Gastrocnemius medialis (tissue), 4 donors: ENCODE measurements at regions not wholly inside any gene's neighbourhood (a gene's known extent, or its start where the extent isn't known, plus 50 kb on each side); places are given as distances from the start of the nearest gene placed in this dataset.

Experiments used
- POLR2A ChIP-seq, 2 donors: fragments of 450-650 bp; IDR thresholded peaks; one replicate each; pipeline ENCODE4 v1.6.1; 2017; ENCODE audit warnings: antibody characterized with exemption in 2 of 2, mild to moderate bottlenecking in 2 of 2, moderate library complexity in 2 of 2
- TF ChIP-seq, protein P1 (sequence below), 5 experiments: fragments of 450-650 bp in 3 of 5; fragments of 200-600 bp in 2 of 5; sonication (generic) in 2 of 5; IDR thresholded peaks in 4 of 5; conservative IDR thresholded peaks in 1 of 5; 1 replicate in 4 of 5; 2 replicates in 1 of 5; pipeline ENCODE4 v1.5.1; 2016 to 2019; ENCODE audit warnings: antibody characterized with exemption in 5 of 5, mild to moderate bottlenecking in 3 of 5, moderate library complexity in 3 of 5

GRCh38 chr12:75939016-75939642 lies 92.4 kb downstream of the PHLDA1 start:
- no peak for TF ChIP-seq POLR2A (IDR thresholded peaks at IDR 0.05)
- TF ChIP-seq, protein P1, sequence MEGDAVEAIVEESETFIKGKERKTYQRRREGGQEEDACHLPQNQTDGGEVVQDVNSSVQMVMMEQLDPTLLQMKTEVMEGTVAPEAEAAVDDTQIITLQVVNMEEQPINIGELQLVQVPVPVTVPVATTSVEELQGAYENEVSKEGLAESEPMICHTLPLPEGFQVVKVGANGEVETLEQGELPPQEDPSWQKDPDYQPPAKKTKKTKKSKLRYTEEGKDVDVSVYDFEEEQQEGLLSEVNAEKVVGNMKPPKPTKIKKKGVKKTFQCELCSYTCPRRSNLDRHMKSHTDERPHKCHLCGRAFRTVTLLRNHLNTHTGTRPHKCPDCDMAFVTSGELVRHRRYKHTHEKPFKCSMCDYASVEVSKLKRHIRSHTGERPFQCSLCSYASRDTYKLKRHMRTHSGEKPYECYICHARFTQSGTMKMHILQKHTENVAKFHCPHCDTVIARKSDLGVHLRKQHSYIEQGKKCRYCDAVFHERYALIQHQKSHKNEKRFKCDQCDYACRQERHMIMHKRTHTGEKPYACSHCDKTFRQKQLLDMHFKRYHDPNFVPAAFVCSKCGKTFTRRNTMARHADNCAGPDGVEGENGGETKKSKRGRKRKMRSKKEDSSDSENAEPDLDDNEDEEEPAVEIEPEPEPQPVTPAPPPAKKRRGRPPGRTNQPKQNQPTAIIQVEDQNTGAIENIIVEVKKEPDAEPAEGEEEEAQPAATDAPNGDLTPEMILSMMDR (IDR thresholded peaks at IDR 0.05 in 4 of 5, conservative IDR thresholded peaks at IDR 0.05 in 1 of 5) = no peak
